NAMALWA (cell line): ENCODE measurements at regions not wholly inside any gene's neighbourhood (a gene's known extent, or its start where the extent isn't known, plus 50 kb on each side); places are given as distances from the start of the nearest gene placed in this dataset.
"Not testable (repeated sequence)": the region's sequence is repeated elsewhere in the genome, so short reads cannot be mapped to it uniquely, and the experiment has no call there.

Source experiments
- DNase-seq: peaks from one replicate; pipeline ENCODE4 v3.0.0-alpha.2; 2015; ENCODE audit warnings: low spot score

GRCh38 chr2:185265747-185266146 lies 472.9 kb upstream of the FSIP2 start:
- no peak for DNase-seq

DNA sequence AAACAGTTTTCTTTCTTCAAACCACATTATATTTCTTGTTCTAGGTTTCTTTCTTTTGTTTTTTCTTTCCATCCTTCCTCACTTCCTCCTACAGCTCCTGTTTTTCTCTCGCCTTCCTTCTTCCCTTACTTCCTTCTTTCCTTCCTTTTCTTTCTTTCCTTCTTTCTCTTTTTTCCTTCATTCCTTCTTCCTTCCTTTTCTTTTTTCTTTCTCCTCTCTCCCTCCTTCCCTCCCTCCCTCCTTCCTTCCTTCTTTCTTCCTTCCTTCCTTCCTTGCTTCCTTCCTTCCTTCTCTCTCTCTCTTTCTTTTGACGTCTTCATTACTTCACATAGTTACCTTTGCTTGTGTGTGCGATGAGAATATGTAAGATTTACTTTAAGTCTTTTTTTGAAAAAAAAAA lies 470.0 kb upstream of the FSIP2 start:
- no peak for DNase-seq

DNA sequence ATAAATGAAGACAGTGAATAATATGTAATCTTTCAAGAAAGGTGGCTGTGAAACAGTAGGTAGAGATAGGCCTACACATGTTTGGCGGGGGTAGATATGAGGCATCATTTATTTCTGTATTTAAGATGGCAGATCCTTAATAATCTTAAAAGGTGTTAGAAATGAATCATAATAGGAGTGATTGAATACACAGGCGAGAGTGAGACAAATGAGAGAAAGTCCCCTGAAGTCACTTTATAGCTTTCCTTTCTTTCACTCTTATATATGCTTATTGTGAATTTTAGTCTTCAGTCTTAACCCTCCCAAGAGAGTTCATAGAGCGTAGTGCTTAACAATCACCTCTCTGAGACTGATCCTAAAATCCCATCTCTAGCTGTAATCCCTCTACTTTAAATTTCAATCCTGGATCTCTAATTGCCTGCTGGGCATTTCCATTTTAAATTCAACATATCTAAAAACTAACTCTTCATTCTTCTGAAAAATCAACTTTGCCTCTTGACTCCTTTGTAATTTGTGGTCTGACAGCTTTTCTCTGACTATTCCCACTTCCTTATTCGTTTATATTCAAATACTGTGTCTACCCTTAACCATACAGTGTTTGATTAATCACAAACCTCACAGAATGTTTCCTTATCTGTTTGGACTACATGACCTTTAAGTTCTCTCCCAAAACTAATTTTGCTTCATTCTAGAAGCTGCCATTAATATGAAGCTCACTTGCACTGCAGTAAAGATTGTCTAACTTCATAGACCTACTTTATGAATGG lies 463.7 kb upstream of the FSIP2 start:
- DNase-seq: no peak

- not testable (repeated sequence) for DNase-seq
Observed at GRCh38 chr2:185275979-185276378, 462.6 kb upstream of the FSIP2 start.

DNA sequence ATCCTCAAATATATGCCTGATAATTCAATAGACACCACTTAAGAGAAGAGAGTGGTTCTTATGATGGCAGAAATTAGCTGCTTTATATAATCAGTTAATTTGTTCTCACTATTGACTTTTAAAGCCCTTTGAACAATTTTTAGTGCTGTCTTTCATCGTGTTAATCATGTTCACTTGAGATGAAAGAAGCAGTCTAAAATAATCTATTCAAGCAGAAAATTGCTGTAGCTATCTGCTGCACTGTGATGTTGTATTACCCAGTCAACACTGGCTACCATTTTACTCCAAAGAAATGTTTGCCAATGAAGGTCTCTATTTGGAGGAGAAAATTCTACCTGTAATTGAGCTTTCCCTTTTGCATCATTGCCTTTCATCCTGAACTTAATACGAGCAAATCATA lies 459.8 kb upstream of the FSIP2 start:
- no peak for DNase-seq

GRCh38 chr2:185279999-185280398 lies 458.6 kb upstream of the FSIP2 start:
- peak; percentile 47 for DNase-seq

DNA sequence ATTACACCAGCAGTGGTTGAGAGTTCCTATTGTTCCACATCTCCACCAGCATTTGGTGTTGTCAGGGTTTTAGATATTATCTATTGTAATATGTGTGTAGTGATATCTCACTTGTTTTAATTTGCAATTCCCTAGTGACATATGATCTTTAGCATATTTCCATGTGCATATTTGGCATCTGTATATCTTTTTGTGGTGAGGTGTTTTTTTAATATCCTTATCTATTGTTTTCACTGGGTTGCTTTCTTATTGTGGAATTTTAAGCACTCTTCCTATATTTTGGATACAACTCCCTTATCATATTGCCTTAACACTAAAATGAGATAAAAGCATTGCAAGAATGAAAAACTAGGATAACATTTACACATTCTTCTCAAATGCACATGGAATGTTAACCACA lies 453.9 kb upstream of the FSIP2 start:
- no peak for DNase-seq

GRCh38 chr2:185290012-185290411 lies 448.6 kb upstream of the FSIP2 start:
- not testable (repeated sequence) for DNase-seq

GRCh38 chr2:185291035-185291647 lies 447.5 kb upstream of the FSIP2 start:
- peak; percentile 55 for DNase-seq

DNA sequence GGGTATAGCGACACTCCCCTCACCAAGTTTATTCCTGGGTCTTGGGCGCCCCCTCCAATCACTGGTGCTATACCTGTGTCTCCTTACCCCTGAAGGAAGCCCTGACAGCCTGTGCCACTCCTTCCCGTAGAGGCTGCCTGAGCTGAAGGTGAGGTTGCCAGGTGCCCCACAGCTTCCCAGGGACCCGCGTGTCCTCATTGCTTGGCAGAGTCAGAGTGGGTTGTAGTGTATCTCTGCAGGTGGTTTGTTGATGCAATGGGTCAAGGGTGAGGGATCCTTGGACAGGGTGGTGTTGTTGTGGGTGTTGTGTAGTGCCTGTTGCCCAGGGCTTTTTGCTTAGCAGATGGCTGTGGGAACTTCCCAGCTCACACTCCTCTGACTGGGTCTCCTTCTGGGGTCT lies 438.7 kb upstream of the FSIP2 start:
- DNase-seq: no peak

DNA sequence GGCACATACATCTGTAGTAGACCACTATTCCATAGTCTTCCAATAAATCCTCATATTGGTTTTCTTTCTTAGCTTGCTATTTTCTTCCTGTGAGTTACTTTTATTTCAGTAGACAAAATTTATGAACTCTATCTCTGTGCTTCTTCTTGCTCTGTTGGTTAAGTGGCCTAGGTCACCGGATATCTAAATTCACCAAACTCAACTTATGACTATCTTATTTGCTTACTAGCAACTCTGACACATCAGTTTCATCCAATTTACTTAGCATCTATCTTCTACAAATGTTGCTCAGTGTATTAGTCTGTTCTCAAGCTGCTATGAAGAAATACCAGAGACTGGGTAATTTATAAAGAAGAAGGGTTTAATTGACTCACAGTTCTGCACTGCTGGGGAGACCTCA lies 432.5 kb upstream of the FSIP2 start:
- no peak for DNase-seq

DNA sequence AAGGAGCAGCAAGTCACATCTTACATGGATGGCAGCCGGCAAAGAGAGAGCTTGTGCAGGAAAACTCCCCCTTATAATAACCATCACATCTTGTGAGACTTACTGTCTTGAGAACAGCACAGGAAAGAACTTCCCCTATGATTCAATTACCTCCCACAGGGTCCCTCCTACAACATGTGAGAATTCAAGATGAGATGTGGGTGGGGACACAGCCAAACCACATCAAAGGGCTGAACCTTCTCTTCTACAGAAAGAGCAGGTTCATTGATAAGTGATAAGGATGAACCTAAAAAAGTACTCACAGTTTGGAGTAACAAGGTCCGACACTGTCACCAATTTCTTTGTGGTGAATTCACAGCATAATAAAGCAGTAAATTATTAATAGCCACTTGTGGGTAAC lies 422.2 kb upstream of the FSIP2 start:
- no peak for DNase-seq

GRCh38 chr2:185318271-185318724 lies 420.3 kb upstream of the FSIP2 start:
- no peak for DNase-seq

GRCh38 chr2:185335879-185336278 lies 402.7 kb upstream of the FSIP2 start:
- DNase-seq: no peak

GRCh38 chr2:185337033-185337432 lies 401.6 kb upstream of the FSIP2 start:
- DNase-seq: no peak

DNA sequence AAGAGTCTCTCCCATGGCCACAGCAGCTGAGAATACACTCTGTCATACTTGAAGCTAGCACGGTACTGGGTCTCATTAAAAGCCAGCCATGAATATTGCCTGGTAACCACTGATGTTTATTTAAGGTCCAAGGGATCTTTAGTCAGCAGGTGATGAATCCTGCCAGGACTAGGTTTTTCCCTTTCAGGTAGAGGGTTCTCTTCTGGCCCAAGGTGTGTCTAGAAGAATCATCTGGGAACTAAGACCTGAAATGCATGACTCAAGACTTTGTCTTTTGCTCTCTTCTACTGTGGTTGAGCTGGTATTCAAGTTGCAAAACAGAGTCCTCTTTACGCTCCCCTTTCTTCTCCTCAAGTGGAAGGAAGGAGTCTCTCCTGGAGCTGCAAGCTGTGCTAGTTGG lies 400.5 kb upstream of the FSIP2 start:
- no peak for DNase-seq

DNA sequence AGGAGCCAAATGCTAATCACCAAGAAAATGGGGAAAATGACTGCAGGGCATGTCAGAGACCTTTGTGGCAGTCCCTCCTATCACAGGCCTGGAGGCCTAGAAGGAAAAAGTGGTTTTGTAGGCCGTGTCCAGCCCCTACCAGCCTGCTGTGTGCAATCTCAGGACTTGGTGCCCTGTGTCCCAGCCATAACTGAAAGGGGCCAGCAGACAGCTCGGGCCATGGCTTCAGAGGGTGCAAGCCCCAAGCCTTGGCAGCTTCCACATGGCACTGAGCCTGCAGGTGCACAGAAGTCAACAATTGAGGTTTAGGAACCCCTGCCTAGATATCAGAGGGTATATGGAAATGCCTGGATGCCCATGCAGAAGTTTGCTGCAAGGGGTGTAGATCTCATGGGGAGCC lies 391.2 kb upstream of the FSIP2 start:
- DNase-seq: no peak

DNA sequence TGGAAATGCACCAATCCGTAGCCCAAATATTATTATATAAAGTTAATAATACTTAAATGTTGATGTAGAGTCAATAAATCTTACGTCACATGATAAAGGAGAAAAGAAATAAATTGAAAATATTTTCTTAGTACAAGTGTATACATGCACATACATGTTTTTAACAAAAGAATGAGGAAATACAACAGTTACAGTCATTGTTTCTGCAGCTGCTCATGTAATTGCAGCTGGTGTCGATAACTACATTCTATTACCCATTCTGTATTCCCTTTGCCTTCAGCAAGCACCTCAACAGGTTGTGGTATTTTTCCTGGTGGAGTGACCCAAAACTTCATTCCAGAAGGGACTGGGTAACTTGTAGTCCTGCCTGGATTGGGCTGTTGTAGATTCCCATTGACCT lies 377.8 kb upstream of the FSIP2 start:
- DNase-seq: no peak

- DNase-seq: no peak
Observed at GRCh38 chr2:185372188-185372587, 366.4 kb upstream of the FSIP2 start.

GRCh38 chr2:185373229-185373628 lies 365.4 kb upstream of the FSIP2 start:
- no peak for DNase-seq

DNA sequence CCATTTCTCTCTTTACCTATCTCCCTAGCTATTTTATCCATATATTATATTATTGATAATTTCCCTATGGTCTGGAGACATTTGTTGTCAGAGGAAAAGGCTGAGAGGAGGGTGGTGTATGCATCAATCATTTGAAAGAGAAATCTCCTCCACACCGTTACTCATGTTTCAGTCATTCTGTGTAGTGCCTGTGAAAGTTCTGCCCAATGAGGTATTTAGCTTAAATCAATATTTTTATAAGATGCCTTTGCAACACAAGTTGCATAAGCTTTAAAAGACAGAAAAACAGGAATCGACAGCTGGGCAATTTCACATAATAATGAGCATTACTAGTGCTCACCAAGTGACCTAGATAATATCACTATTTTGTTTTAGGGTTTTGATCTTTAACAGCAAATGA lies 363.7 kb upstream of the FSIP2 start:
- DNase-seq: no peak

GRCh38 chr2:185375731-185376130 lies 362.9 kb upstream of the FSIP2 start:
- DNase-seq: no peak

DNA sequence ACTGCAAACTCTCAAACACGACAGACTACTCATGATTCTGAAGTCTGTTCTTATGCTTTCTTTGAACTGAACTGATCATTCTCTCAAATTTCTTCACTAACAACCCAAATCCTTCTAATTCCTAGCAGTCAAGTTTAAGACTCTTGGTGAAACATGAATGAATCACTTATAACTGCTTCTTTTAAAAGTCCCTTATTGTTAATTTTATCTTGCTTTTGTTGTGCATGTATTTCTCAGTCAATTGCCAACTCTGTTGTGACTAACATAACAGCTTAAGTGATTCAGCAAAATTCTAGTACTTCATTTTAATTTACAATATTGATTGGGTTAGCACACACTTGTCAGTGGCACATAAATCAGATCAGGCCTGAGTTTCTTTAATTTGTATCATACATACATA lies 357.0 kb upstream of the FSIP2 start:
- no peak for DNase-seq
